GM12878 (cell line): ENCODE measurements at regions not wholly inside any gene's neighbourhood (a gene's known extent, or its start where the extent isn't known, plus 50 kb on each side); places are given as distances from the start of the nearest gene placed in this dataset.
A peak's percentile ranks its signal among the peaks of the same experiment; 100 is the strongest.

Source experiments
- ATAC-seq: fragments of 200-7000 bp; cut with Tn5 transposase; 3 replicates; pipeline ENCODE4 v1.9.1; 2020; ENCODE audit warnings: mild to moderate bottlenecking, moderate library complexity
- BruUV-seq: library from RNA; stranded (reverse); fragments of 400-500 nt; replicated peaks from 2 replicates; lab custom pipeline; 2021; lab: Mats Ljungman, UMichigan
- CTCF ChIA-PET: fragments of 300-600 bp; sonication (Branson Sonifier 250); formaldehyde crosslinking; extraction: SDS; loops from one replicate; lab custom pipeline; 2021; ENCODE audit warnings: inconsistent platforms; lab: Yijun Ruan, JAX
- POLR2A ChIA-PET: fragments of 350-600 bp; formaldehyde crosslinking; extraction: SDS; loops from one replicate; lab custom pipeline; 2021; ENCODE audit warnings: inconsistent platforms; lab: Charles Lee
- RAD21 ChIA-PET: fragments of 300-600 bp; sonication (Branson Sonifier 250); formaldehyde crosslinking; loops from one replicate; lab custom pipeline; 2023; ENCODE audit warnings: antibody characterized with exemption; ENCODE audit not compliant: unreplicated experiment; lab: Charles Lee
- SMC1A ChIA-PET: fragments of 300-600 bp; sonication (Branson Sonifier 250); formaldehyde crosslinking; loops from one replicate; lab custom pipeline; 2023; ENCODE audit not compliant: unreplicated experiment, uncharacterized antibody; lab: Charles Lee
- DNase-seq: peaks from one replicate; pipeline ENCODE4 v3.0.0-alpha.2; 2011; ENCODE audit warnings: low read depth, low spot score
- FAIRE-seq: peaks from 3 replicates; lab custom pipeline; 2011; peaks lifted over from hg19 to GRCh38; lab: Jason Lieb, UNC
- H2AFZ ChIP-seq: 2 replicates; pipeline ENCODE4 v1.6.0; 2011; ENCODE audit warnings: low read depth, low read length, control low read depth; ENCODE audit not compliant: control insufficient read depth
- H3K27ac ChIP-seq: 2 replicates; pipeline ENCODE4 v1.5.1; 2011; ENCODE audit warnings: control low read depth; ENCODE audit not compliant: control insufficient read depth, insufficient read depth
- H3K27me3 ChIP-seq, 2 experiments: replicated peaks in 1 of 2; 2 replicates each; pipeline versions ENCODE4 v1.6.0 to v1.6.1; 2011; ENCODE audit warnings: low read length in 1 of 2; ENCODE audit not compliant: control insufficient read depth in 2 of 2, insufficient read depth in 2 of 2
- H3K36me3 ChIP-seq, 2 experiments: 2 replicates each; pipeline ENCODE4 v1.5.1; 2011; ENCODE audit warnings: low read length in 1 of 2; ENCODE audit not compliant: control insufficient read depth in 2 of 2, insufficient read depth in 2 of 2
- H3K4me1 ChIP-seq: 2 replicates; pipeline ENCODE4 v1.6.1; 2011; ENCODE audit warnings: mild to moderate bottlenecking, low read length, moderate library complexity, mixed read lengths; ENCODE audit not compliant: control insufficient read depth, insufficient read depth
- H3K4me2 ChIP-seq: 2 replicates; pipeline ENCODE4 v1.6.0; 2011; ENCODE audit warnings: control low read depth; ENCODE audit not compliant: control insufficient read depth, insufficient read depth
- H3K4me3 ChIP-seq: fragments of 200-600 bp; sonication (generic); 2 replicates; pipeline ENCODE4 v1.5.1; 2016
- H3K79me2 ChIP-seq: 2 replicates; pipeline ENCODE4 v1.6.0; 2011; ENCODE audit warnings: low read length; ENCODE audit not compliant: control insufficient read depth, insufficient read depth
- H3K9ac ChIP-seq: 2 replicates; pipeline ENCODE4 v1.8.0; 2011; ENCODE audit warnings: low read length, control low read depth, mixed read lengths; ENCODE audit not compliant: control insufficient read depth, insufficient read depth
- H3K9me3 ChIP-seq: replicated peaks from 3 replicates; pipeline ENCODE4 v1.5.1; 2011; ENCODE audit warnings: mild to moderate bottlenecking, low read length; ENCODE audit not compliant: control insufficient read depth, insufficient read depth
- H4K20me1 ChIP-seq: 2 replicates; pipeline ENCODE4 v1.6.0; 2011; ENCODE audit not compliant: control insufficient read depth, insufficient read depth
- ATF2 ChIP-seq: IDR thresholded peaks from 2 replicates; pipeline ENCODE4 v1.6.1; 2012; ENCODE audit warnings: low read length, inconsistent platforms
- BMI1 ChIP-seq: fragments of 450-650 bp; IDR thresholded peaks from 2 replicates; pipeline ENCODE4 v1.6.1; 2016; ENCODE audit warnings: mild to moderate bottlenecking, moderate library complexity, borderline replicate concordance
- BRCA1 ChIP-seq: IDR thresholded peaks from 2 replicates; pipeline ENCODE4 v1.6.1; 2011; ENCODE audit warnings: low read depth, low read length, improper control_type of control experiment
- CBX5 ChIP-seq: sonication (generic); IDR thresholded peaks from 2 replicates; pipeline ENCODE4 v1.6.1; 2016; ENCODE audit warnings: low read depth, moderate library complexity, mild to moderate bottlenecking, inconsistent platforms
- CHD4 ChIP-seq: fragments of 200-600 bp; sonication (generic); IDR thresholded peaks from 2 replicates; pipeline ENCODE4 v1.6.1; 2016; ENCODE audit warnings: mild to moderate bottlenecking
- CREM ChIP-seq: IDR thresholded peaks from 2 replicates; pipeline ENCODE4 v1.6.1; 2014; ENCODE audit warnings: antibody characterized with exemption, low read depth
- E2F4 ChIP-seq: IDR thresholded peaks from 2 replicates; pipeline ENCODE4 v1.6.1; 2012; ENCODE audit warnings: low read depth, low read length, improper control_type of control experiment
- FOXM1 ChIP-seq: IDR thresholded peaks from 2 replicates; pipeline ENCODE4 v1.6.1; 2012; ENCODE audit warnings: low read depth, mild to moderate bottlenecking, inconsistent platforms, low read length, moderate library complexity
- HCFC1 ChIP-seq: fragments of 150-350 bp; IDR thresholded peaks from 2 replicates; pipeline ENCODE4 v1.6.1; 2014; ENCODE audit warnings: low read length
- JUNB ChIP-seq: IDR thresholded peaks from 2 replicates; pipeline ENCODE4 v1.6.1; 2016; ENCODE audit warnings: antibody characterized with exemption, mild to moderate bottlenecking
- MEF2A ChIP-seq: IDR thresholded peaks from 2 replicates; pipeline ENCODE4 v1.6.1; 2011; ENCODE audit warnings: low read depth, mild to moderate bottlenecking, low read length, moderate library complexity; ENCODE audit not compliant: insufficient read depth
- MTA3 ChIP-seq: IDR thresholded peaks from 2 replicates; pipeline ENCODE4 v1.6.1; 2012; ENCODE audit warnings: low read length, inconsistent platforms, borderline replicate concordance
- NFIC ChIP-seq: IDR thresholded peaks from 2 replicates; pipeline ENCODE4 v1.6.1; 2012; ENCODE audit warnings: low read depth, mild to moderate bottlenecking, inconsistent platforms, low read length, moderate library complexity
- NFYA ChIP-seq: IDR thresholded peaks from 2 replicates; pipeline ENCODE4 v1.6.1; 2011; ENCODE audit warnings: low read depth, mild to moderate bottlenecking, low read length, improper control_type of control experiment, borderline replicate concordance
- POLR2A ChIP-seq: IDR thresholded peaks from 2 replicates; pipeline ENCODE4 v1.6.1; 2011; ENCODE audit warnings: low read depth, mild to moderate bottlenecking, low read length
- POU2F2 ChIP-seq: IDR thresholded peaks from 3 replicates; pipeline ENCODE4 v1.6.1; 2011; ENCODE audit warnings: low read depth, mild to moderate bottlenecking, low read length, borderline replicate concordance
- RUNX3 ChIP-seq: IDR thresholded peaks from 2 replicates; pipeline ENCODE4 v1.6.1; 2012; ENCODE audit warnings: low read length, inconsistent platforms
- USF2 ChIP-seq: IDR thresholded peaks from 2 replicates; pipeline ENCODE4 v1.6.1; 2011; ENCODE audit warnings: low read depth, low read length, improper control_type of control experiment, borderline replicate concordance
- YY1 ChIP-seq: IDR thresholded peaks from 2 replicates; pipeline ENCODE4 v1.6.1; 2011; ENCODE audit warnings: low read depth, mild to moderate bottlenecking, low read length
- WGBS: methylation state at CpG from one replicate; pipeline ENCODE4 v1.1.6; 2016; ENCODE audit warnings: low lambda C conversion rate; ENCODE audit not compliant: insufficient replicate concordance, insufficient coverage; ENCODE audit errors: missing lambda C conversion rate; 5-methylcytosine and 5-hydroxymethylcytosine counted together
- in situ Hi-C: fragments of 300-500 bp; cut with MboI; formaldehyde crosslinking; loops from 9 replicates; pipeline ENCODE4 v1.14.3; 2018; ENCODE audit warnings: mixed read lengths
- intact Hi-C: fragments of 100-400 bp; cut with micrococcal nuclease; formaldehyde crosslinking; loops from one replicate; pipeline ENCODE4 v1.14.2; 2022; ENCODE audit not compliant: unreplicated experiment

- TF ChIP-seq E2F4 (no peak), BRCA1 (no peak), YY1 (peak; percentile 30; the same call in 1 of the 2 replicates), CBX5 (0 out of 2 replicates have a peak, but pooled peaks have one; percentile 53)
Measured at GRCh38 chr3:23071758-23072157, 131.4 kb upstream of the UBE2E2 start (continued).

- no peak overlapping the region for H3K27ac ChIP-seq
- H3K9ac ChIP-seq = no peak overlapping the region
- 4% methylated on average over 1 of the region's 1 CpG for WGBS
- peaks cover 12% of the 10 kb centered on the region for H3K4me1 ChIP-seq
- no peaks in the 10 kb centered on the region for H3K9me3 ChIP-seq
- FAIRE-seq = no peak
- in situ Hi-C loops (no loop called here), intact Hi-C loops (no loop called here)
- POLR2A ChIA-PET = no interaction called here
- BruUV-seq = no TSS peak
- CTCF ChIA-PET = interaction anchor here (0.8 kb wide), 1 partner anchor 112 kb away, joined by 3 read pairs; no protein-coding TSS in a partner anchor
- H3K27me3 ChIP-seq = no peaks in the 10 kb centered on the region
- SMC1A ChIA-PET = interaction anchor here (0.8 to 1.8 kb wide), 4 partner anchors 8 to 329 kb away, joined by 3 to 5 read pairs (median 4); no protein-coding TSS in a partner anchor
- RAD21 ChIA-PET = interaction anchor here (0.6 to 1.2 kb wide), 4 partner anchors 65 to 785 kb away, joined by 3 read pairs; no protein-coding TSS in a partner anchor
- H3K4me3 ChIP-seq = no peak overlapping the region
- H3K36me3 ChIP-seq = no peaks in the 10 kb centered on the region
- DNase-seq = no peak
- 0 out of 2 replicates have a peak overlapping the region, but pooled peaks have one; percentile 6 for H3K4me2 ChIP-seq
- no peaks in the 10 kb centered on the region for H4K20me1 ChIP-seq
- ATAC-seq = peak; percentile 39
- no peak overlapping the region for H2AFZ ChIP-seq
- H3K79me2 ChIP-seq = no peaks in the 10 kb centered on the region
- TF ChIP-seq NFYA (no peak), POLR2A (no peak), NFIC (peak; percentile 71; the same call in 1 of the 2 replicates), RUNX3 (peak; percentile 30; the same call in 1 of the 2 replicates), POU2F2 (no peak), CHD4 (no peak), E2F4 (no peak), MTA3 (peak; percentile 72; the same call in 1 of the 2 replicates), HCFC1 (no peak), USF2 (no peak), ATF2 (peak; percentile 46; the same call in 1 of the 2 replicates), FOXM1 (peak; percentile 60; the same call in 1 of the 2 replicates), JUNB (0 out of 2 replicates have a peak, but pooled peaks have one; percentile 16), BMI1 (no peak), MEF2A (peak; percentile 87), CREM (peak; percentile 35; the same call in 1 of the 2 replicates)
Measured at GRCh38 chr3:23072693-23073092, 130.4 kb upstream of the UBE2E2 start.
